ENCODE measurements at regions not wholly inside any gene's neighbourhood (a gene's known extent, or its start where the extent isn't known, plus 50 kb on each side); places are given as distances from the start of the nearest gene placed in this dataset.
A peak's percentile ranks its signal among the peaks of the same experiment; 100 is the strongest.
"Not testable (repeated sequence)": the region's sequence is repeated elsewhere in the genome, so short reads cannot be mapped to it uniquely, and the experiment has no call there.

DNA sequence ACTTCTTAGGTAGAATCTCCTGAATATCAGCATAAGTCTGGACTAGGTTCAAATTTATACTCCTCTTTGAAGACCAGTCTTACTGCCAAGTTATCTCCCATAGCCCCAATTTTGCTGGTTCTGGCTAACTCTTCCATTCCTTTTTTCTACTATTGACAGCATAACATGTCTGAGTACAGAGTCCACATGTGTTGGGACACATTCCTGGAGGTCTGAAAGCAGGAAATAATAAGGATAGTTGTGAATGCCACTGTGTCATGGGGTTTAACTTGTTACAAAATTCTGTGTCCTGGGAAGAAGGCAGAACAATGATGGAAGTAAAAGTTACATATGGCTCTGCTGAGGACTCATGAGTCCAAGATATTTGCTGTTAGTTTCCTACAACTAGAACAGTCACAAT is 57.4 kb upstream of the ZBTB20 start:
- no peak for DNase-seq

DNA sequence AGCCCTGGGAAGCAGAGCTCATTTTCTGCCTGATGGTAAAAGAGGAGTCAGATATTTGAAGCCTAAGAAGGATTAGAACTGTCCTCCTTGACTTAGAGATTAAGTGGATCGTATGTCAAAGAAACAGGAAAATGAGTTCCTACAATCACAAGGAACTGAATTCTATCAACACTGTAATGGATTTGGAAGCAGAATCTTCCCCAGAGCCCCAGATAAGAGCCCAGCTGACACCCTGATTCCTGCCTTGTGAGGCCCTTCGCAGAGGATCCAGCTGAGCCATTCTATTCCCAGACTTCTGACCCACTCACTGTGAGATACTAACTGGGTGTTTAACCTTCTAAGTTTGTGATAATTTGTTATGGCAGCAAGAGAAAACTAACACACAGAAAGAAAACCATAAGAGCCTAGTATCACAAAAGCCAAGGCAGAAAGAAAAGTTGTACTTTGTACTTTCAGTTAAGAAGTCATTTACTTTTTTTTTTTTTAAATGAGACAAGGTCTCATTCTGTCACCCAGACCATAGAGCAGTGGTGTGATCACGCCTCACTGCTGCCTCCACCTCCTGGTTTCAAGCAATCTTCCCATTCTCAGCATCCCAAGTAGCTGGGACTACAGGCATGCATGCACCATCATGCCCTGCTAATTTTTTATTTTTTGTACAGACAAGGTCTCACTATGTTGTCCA is 61.1 kb upstream of the ZBTB20 start:
- DNase-seq: no peak

DNA sequence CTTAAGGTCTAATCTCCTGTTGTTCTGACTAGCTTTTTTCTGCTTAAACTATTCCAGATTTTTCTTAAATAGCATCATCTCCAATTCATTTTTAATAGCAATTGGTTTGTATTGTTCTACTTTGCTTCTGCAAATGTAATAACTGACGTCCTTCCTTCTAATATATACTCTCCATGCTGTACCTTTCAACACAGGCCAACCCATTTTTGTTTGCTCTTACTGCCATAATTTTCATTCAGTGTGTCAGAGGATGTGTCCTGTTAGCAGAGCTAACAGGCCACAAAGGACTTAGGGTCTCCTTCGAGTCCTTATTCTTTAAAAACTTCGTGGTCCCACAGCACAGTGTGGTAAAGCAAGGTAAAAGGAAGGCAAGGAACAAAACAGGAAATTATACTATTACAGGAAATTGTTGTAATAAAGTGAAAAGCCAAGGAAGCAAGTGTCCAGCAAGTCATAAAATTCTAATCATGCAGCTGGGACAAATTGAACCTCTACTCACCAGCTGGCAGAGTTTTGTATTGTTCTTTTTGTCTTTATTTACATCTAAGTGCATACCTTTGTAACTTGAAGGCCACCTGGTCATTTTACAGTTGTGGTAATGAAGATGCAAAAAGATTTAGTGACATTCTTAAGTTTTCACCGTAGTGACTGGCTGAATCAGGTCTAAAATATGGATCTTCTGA is 64.9 kb upstream of the ZBTB20 start:
- DNase-seq: no peak

DNA sequence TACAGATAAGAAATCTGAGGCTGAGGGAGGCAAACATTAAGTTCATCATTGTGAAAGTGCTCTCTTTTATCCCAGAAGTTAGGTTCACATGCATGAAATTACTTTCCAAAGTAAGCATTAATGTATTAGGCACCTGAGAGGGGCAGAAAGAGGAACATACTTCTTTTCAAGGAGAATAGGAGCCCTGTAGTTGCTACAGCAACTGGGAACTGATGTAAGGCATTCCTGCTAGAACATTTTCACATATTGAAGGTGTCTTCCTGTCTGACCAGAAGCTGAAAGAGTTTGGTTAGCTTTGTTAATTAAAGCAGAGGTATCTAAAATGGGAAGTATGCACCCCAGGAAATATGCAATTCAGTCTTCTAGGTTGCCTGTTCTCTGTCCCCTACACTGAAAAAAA is 65.5 kb upstream of the ZBTB20 start:
- no peak for DNase-seq

DNA sequence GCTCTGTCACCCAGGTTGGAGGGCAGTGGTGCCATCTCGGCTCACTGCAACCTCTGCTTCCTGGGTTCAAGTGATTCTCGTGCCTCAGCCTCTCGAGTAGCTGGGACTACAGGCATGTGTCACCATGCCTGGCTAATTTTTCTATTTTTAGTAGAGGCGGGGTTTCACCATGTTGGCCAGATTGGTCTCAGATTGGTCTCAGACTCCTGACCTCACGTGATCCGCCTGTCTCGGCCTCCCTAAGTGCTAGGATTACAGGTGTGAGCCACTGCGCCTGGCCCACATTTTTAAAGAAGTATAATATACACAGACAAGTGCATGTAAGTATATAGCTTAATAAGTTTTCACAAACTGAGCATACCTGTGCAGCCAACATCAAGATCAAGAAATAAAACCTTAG is 66.0 kb upstream of the ZBTB20 start:
- not testable (repeated sequence) for DNase-seq

DNA sequence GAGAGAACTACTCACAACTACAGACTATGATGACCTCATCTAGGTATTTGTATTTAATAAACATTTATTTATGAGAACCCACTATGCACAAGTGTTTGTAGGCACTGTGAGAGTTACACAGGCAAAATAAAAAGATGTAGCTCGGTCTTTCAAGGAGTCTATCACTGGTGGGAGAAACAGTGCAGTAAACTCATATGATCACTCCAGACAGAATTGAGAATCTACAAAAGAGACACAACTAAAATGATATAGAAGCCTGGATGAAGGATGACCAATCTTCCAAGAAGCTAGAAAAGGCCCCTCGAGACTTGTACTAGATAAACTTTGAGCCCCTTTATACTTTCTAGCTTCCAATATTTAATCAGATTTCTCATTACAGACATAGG is 70.2 kb upstream of the ZBTB20 start:
- no peak for DNase-seq

DNA sequence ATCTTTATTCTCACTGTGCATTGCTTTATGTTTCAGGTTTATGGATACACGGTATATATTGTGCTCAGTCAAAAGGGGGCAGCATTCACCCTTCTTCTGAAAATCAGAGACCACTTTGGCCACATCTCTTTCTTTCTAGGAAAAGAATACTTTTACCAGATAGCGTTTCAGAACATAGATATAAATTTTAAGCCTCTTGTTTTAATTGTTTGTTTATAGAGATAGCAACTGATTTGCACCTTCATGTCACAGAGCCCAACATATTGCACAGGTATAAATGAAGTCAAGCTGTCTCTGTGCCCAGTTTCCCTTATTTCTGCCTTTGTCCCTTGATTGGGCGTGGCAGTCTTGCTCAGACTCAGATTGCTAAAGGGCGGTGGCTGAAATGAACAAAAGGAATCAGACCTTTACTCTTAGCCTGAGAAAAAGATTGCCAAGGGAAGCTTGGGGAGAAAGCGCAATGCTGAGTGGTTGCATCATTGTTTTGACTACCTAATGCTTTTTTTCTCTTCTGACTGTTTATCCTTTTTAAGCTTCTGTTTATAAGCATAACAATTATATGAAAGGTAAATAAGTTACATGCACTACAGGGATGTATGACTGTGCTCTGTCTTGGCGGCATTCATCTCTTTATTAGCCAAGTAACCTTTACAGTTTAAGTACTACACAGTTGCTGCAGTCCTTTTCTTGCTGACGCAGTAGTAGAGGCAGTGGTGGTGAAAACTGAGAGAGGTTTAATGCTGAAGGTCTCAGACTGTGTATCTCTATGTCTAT is 70.8 kb upstream of the ZBTB20 start:
- DNase-seq: peak; percentile 24

DNA sequence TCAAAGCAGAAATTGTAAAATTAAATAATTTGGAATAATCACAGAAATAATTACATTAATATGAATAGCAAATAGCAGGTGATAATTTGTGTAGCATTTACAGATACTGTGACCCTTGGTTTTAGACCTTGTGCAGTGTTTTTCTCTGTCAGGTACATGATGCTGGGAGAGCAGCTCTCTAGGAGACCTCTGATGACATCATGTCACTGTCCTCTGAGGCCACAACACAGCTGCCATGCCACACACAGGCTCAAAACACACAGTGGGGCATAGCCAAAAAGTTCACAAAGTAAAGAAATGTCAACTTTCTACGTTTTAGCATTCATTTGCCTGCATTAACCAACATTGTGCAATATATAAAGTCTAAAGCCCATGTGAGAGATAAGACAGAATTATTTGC is 71.8 kb upstream of the ZBTB20 start:
- no peak for DNase-seq

DNA sequence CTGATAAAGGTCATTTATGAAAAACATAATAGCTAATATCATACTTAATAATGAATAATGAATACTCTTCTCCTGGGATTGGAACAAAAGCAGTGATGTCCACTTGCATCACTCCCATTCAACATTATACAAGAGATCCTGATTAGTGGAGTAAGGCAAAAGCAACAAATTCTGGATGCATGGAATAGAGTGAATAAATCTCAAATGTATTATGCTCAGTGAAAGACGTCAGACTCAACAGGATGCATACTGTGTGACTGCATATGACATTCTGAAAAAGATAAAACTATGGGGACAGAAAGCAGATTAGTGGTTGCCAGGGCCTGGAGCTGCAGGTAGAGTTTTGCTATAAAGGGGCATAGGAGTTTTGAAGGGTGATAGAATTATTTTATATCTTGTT is 77.6 kb upstream of the ZBTB20 start:
- no peak for DNase-seq

DNA sequence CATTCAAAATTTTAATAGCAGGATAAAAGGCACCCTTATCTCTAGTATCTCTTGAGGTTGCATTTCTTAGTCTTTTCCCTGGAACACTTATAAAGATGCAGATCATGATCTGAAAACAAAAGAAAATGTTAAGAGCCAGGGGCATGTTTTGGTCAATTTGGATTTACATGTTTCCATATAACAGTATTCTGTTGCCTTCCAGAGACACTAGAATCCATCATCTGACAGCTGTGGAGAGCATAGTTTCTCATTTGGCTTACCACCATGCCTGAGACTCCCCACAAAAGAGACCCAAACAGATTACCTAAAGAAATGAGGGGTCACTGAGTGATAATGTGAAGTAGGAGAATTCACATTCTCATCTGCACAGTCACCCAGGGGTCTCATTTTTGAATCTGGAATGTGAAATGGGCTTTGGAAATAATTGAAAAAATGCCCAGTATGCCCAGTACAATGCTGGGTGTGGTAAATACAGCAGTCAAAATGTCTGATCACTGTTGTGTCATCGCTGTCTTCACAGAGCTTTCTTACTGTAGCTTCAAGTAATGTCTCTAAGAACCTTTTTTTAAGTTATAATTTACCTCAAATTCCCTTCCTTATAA is 79.9 kb upstream of the ZBTB20 start:
- no peak for DNase-seq

DNA sequence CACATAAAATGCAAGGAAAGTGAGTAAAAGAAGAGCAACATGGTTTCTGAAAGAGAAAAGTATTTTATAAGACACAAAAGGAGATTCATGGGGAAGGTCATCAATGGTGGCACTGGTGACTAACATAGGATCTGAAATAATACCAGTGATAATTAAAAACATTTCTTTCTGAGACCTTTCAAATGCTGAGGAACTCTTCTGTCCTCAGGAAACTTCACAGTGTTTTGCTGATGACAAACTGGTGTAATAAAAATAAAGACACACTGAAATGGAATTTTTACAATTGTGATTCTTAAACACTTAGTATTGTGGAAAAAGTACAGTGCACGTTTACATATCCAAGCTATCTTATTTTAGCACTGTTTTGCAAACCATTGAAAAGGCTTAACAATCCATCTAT is 80.4 kb upstream of the ZBTB20 start:
- no peak for DNase-seq

DNA sequence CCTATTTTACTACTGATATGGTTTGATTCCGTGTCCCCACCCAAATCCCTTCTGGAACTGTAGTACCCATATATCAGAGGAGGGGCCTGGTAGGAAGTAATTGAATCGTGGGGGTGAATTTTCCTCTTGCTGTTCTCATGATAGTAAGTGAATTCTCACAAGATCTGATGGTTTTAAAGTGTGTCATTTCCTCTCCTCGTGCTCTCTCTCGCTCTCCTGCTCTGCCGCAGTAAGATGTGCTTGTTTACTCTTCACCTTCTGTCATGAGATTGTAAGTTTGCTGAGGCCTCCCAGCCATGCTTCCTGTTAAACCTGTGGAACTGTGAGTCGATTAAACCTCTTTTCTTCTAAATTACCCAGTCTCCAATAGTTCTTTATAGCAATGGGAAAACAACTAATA is 81.2 kb upstream of the ZBTB20 start:
- no peak for DNase-seq

DNA sequence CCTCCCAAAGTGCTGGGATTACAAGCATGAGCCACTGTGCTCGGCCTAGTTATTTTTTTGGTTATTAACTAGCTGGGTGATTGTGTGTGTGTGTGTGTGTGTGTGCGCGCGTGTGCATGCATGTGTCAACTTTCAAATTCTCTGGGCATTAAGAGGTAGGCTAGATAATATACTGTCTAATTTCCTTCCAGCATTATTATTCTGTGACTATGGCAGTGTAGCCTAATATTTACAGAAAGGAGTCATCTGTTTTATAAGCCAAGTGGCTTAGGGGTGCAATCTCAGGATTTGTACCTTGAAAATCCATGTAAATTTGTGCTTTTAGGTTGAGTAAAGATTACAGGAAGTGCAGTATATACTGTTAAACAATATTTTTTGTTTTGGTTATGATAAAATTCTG is 85.1 kb upstream of the ZBTB20 start:
- no peak for DNase-seq

DNA sequence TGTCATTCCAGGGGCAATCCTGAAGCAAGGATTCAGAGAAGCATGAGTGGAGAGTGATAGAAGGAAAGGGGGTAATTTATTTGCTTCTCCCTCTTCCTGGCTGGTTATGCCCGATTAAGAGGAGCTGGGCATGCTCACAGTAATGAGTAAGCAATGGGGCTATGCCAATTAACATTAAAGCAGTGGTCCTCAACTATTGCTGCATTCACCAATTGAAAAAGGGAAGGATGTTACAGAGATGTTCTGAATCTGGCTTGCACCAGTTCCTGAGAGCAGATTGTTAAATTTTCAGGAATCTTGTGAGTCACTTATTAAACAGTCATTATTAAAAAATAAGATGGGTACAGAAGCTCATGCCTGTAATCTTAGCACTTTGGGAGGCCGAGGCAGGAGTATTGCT is 85.9 kb upstream of the ZBTB20 start:
- no peak for DNase-seq

DNA sequence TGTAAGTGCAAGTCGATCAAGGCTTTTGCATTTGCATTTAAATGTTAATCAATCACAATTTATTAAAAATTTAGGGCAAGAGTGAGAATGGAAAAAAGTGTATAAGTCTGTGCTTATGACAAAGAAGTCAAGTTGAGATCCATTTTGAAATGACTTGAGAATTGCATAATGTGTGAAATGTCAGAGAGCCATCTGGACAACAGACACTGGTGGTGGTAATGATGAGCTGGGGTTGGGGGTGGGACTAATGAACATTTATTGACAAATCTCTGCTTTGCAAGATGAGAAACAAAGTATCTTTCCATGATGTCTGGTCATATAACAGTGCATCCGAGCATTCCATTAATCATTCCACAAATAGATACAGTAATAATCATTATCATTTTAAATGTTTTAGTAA is 89.4 kb upstream of the ZBTB20 start:
- no peak for DNase-seq

DNA sequence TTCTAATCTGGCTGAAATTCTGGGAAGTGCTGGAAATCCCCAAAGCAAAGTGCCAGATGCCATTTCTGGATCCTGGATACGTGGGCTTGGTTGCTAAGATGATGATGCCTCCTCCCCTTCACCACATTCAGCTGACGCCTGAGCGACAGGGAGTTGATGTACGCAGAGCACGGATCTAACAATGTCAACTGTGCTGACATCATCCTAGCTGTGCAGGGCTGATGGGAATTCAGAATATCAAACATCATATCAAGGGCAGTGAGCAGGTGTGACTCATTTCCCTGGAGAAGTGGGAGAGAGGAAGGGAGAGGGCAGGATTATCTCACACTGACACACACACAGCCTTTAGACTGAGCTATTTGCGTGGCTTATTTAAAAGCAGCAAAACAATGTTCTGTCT is 92.6 kb upstream of the ZBTB20 start:
- DNase-seq: no peak

DNA sequence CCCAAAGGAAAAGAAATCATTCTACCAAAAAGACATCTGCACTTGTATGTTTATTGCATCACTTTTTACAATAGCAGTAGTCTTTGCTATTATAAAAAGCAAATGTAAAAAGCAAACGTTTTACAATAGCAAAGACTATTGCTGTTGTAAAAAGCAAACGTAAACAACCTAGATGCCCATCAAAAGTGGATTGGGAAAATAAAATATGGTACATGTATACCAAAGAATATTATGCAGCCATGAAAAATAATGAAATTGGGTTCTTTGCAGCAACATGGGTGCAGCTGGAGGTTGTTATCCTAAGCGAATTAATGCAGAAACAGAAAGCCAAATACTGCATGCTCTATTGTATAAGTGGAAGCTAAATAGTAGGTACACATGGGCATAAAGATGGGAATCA is 97.3 kb upstream of the ZBTB20 start:
- no peak for DNase-seq

DNA sequence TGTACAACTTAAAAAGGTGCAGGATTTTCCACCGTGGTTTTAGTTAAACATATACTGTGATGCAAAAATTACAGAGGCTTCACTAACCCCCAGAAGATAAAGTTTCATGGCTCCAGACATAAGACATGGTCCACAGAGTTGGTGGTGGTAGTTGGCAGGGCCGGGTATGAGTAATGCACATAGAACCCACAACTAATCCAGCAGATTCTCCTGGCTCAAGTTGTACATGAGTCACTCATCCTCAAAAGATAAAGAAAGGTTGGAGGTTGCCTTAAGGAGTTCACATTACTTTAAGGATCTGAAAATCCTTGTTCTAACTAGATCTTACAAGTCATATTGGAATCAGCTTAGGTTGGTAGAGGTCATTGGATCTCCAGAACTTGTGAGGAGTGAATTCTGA is 98.3 kb upstream of the ZBTB20 start:
- no peak for DNase-seq

DNA sequence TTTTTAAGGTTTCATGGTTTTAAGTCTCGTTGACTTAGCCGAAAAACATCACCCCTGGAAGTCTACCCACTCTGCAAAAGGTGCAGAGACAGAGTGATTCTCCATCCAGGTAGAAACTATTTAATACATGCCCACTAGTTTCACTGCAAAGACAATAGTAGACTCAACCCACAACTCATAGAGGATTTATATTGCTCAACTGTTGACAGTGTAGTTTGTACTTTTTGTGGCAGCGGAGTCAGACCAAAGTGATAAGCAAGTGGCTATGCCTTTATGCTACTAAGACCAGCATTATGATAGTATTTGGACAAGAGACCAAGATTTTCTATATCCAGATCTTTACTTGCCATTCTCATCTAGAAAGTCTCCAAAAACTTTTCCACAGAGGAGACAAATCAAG is 98.8 kb upstream of the ZBTB20 start:
- DNase-seq: no peak

DNA sequence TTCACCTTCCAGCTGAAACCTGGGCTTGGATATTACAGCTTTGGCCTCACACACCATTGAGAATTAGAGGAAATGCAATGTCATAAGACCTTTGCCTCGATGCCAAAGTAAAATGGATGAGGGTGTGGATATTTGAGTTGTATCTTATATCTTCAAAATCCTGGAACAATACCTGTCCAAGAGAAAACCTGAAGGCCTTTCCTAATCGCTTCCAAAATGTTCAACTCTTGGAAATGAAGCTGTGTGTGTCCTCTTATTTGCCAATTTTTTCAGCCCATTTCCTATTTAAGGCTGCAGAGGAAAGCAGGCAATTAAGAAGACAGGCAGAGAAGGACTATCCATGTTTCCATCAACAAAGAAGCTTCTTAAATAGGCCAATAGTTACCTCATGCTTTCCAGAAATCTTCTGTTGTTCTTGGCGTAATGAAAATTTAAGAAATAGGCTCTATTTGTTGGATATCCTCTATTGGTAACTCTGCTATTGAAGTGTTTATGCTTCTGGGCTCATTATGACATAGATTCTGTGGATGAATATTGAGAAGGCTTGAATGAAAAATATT is 99.5 kb upstream of the ZBTB20 start:
- DNase-seq: no peak

DNA sequence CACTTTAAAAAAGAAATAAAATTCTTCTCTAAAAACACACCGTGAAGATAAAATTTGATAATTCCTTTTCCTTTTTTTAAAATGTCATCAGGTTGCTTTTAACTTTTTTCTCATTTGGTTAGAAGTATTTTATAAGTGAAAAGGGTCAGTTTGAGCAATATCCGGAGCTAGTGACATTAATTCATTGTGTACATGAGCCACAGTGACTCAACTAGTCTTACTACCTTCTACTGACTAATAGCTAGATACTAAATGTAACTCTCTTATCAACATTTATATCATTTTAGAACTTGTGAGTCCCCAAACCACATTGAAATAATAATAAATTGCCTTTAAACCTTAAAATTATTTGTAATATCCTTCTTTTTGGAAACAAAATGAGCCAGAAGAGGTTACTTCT is 101.2 kb upstream of the ZBTB20 start:
- DNase-seq: no peak

DNA sequence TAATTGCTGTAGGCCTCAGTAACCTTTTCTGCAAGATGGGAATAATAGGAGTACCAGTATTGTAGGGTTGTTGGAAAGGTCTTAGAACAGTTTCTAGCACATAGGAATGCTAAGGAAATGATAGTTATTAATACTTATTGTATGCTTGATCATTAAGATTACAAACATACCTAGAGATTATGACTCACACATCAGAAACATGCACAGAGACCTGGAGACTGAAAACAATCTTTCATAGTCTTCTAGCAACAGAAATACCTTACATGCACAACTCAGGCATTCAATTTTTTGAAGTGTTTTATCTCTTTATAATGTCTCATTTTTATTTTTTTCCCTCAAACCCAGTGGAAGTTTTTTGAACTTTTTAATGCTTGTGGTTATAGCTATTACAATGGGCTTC is 104.4 kb upstream of the ZBTB20 start:
- no peak for DNase-seq

DNA sequence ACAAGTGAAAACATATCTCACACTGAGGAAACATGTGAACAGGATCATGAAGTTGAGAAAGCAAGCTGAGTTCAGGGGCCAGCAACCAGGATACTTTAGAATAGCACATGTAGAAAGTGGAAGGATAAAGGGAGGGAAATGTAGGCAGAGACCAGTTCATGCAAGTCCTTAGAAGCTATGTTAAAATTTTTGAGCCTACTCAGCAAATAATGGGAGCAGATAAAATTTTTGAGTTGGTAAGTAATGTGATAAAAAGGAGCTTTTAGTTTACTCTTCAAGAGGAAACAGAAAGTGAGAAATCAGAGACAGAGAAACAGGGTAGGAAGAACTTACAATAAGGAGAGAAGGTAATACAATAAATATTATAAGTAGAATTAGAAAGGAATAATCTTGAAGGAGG is 105.6 kb upstream of the ZBTB20 start:
- no peak for DNase-seq
